T-helper 17 cell (primary cell): ENCODE measurements at regions not wholly inside any gene's neighbourhood (a gene's known extent, or its start where the extent isn't known, plus 50 kb on each side); places are given as distances from the start of the nearest gene placed in this dataset.

Experiments
- ATAC-seq: fragments of 150-1000 bp; cut with Tn5 transposase; 2 replicates; pipeline ENCODE4 v1.10.0; 2021; ENCODE audit warnings: mild to moderate bottlenecking, moderate library complexity
- DNase-seq, 3 donors: peaks; one replicate each; pipeline versions ENCODE4 v3.0.0 to v3.0.0-alpha.2; 2020 to 2021
- H3K9me3 ChIP-seq: one replicate; pipeline ENCODE4 v1.7.0; 2013; ENCODE audit warnings: low read length, mild to moderate bottlenecking; ENCODE audit not compliant: control insufficient read depth, poor library complexity, severe bottlenecking
- H3K27ac Mint-ChIP-seq: one replicate; pipeline ENCODE4 v1.8.0; 2022; ENCODE audit warnings: mild to moderate bottlenecking, moderate library complexity, mixed read lengths
- H3K27me3 Mint-ChIP-seq: one replicate; pipeline ENCODE4 v1.8.0; 2022; ENCODE audit warnings: mixed read lengths
- H3K36me3 Mint-ChIP-seq: one replicate; pipeline ENCODE4 v1.8.0; 2022; ENCODE audit warnings: low read depth, mixed read lengths
- H3K4me1 Mint-ChIP-seq: one replicate; pipeline ENCODE4 v1.8.0; 2022; ENCODE audit warnings: mild to moderate bottlenecking, mixed read lengths
- H3K4me3 Mint-ChIP-seq: one replicate; pipeline ENCODE4 v1.8.0; 2022; ENCODE audit warnings: mild to moderate bottlenecking, moderate library complexity, mixed read lengths

DNA sequence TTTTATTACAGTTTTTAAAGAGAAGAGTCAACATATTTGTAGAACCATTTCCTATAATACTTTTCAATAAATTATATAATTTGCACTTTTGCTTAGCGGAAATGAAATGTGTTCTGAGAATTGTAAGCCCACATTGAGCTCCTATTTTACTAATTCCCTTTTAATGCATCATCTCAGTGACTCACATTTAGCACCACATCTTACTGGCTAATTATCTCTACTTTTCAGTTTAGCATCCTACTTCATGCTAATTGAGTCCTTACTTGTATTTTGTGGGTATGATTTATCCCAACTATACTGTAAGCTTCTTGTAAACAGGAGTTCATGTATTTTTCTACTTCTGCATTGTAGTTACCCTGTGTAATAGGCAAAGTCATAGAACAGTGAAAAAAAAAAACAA, 67.5 kb downstream of the TMX1 start:
- Mint-ChIP-seq H3K4me3 (no peak overlapping the region), H3K27me3 (no peaks in the 10 kb centered on the region), H3K4me1 (no peaks in the 10 kb centered on the region), H3K27ac (no peak overlapping the region), H3K36me3 (no peaks in the 10 kb centered on the region)
- ATAC-seq (no peak), DNase-seq (no peak)
- H3K9me3 ChIP-seq, result no peaks in the 10 kb centered on the region

DNA sequence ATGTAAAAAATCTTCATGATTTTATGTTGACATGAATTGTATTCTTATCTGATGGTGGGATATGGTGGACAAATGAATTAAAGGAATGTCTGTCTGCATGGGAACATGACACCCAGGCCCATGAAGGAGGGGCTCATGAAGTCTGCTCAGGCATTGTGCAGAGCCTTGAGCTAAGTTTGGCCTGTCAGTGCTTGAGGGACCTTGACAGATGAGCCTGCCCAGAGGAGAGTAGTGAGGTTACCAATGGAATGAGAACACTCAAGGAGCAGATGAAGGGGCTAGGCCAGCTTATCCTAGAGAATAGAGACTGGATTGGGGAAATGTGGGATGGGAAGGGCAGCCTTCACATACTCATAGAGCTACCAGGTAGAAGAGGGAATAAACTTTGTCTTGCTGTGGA, 68.8 kb downstream of the TMX1 start:
- no peaks in the 10 kb centered on the region for H3K27me3 Mint-ChIP-seq
- DNase-seq, result no peak
- H3K36me3 Mint-ChIP-seq, result no peaks in the 10 kb centered on the region
- no peak overlapping the region for H3K27ac Mint-ChIP-seq
- no peaks in the 10 kb centered on the region for H3K4me1 Mint-ChIP-seq
- H3K9me3 ChIP-seq, result no peaks in the 10 kb centered on the region
- ATAC-seq, result no peak
- H3K4me3 Mint-ChIP-seq, result no peak overlapping the region

DNA sequence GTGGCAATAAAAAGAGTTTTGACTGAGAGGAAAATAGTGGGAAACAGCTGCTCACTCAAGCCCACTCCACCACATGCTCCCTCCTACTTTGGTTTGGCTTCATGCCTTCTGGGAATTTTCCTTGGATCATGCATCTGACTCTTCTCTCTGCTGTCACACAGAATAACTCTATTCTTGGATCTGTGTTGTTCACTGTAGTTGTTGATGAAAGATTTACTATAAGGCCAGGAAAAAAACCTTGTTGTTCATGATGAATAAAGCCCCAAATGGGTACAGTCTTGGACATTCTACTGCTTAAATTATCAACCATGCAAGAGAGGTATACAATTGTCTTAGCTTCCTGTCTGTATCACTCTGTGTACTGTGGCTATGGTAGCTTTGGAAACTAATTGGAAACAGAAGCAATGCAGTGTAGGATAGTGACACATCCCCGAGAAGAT, 70.5 kb downstream of the TMX1 start:
- no peaks in the 10 kb centered on the region for H3K27me3 Mint-ChIP-seq
- no peaks in the 10 kb centered on the region for H3K36me3 Mint-ChIP-seq
- no peaks in the 10 kb centered on the region for H3K9me3 ChIP-seq
- H3K4me3 Mint-ChIP-seq, result no peak overlapping the region
- H3K4me1 Mint-ChIP-seq, result no peaks in the 10 kb centered on the region
- H3K27ac Mint-ChIP-seq, result no peak overlapping the region
- DNase-seq (no peak), ATAC-seq (no peak)

DNA sequence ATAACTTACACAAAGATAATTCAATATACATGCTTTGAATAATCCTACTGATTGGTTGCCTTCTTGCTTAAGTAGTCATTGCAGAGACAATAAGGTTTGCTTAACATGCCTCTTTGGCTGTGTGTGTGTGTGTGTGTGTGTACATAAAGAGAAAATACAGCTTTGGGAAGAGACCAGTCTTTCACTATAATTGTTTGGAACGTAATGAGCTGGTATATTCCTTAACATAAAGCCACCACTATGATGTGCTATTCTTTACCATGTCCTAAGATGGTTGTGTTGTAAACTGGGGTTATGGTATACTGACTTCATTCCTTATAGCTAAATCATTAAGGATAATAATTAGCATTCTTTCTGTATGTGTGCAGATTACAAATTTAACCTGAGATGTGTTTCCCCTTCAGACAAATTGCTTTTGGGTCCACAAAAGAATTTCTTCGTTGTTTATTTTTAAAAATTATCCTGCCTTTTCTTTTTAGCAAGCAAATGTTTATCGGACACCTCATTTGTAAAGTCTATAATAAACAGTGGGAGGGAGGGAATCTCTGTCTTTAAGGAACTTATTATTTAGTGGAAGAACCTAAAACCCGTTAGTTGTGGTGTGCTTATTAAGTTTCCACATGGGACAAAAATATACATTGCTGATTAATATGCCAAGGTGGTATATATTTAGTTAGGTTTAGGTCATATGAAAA, 74.4 kb downstream of the TMX1 start:
- no peaks in the 10 kb centered on the region for H3K36me3 Mint-ChIP-seq
- no peaks in the 10 kb centered on the region for H3K4me1 Mint-ChIP-seq
- no peaks in the 10 kb centered on the region for H3K9me3 ChIP-seq
- no peak for DNase-seq
- peaks cover 4% of the 10 kb centered on the region for H3K27me3 Mint-ChIP-seq
- ATAC-seq, result no peak
- no peak overlapping the region for H3K27ac Mint-ChIP-seq
- H3K4me3 Mint-ChIP-seq, result no peak overlapping the region

DNA sequence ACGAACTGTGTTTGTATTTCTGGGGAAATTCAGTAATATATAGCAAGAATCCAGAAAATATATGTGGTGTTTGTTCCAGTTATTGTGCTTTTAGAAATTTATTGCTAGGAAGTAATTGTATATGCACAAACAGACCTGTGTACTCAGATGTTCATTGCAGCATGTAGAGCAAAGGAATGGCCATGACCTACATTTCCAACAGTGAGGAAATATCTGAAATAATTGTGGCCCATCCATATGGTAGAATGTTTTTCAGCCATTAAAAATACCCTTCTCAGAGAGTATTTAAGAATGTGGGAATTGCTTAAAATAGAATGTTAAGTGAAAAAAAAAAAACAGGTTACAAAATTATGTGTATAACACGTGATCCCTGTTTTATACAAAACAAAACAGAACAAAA, 77.3 kb downstream of the TMX1 start:
- no peaks in the 10 kb centered on the region for H3K9me3 ChIP-seq
- no peaks in the 10 kb centered on the region for H3K4me1 Mint-ChIP-seq
- no peaks in the 10 kb centered on the region for H3K36me3 Mint-ChIP-seq
- no peak overlapping the region for H3K27ac Mint-ChIP-seq
- H3K27me3 Mint-ChIP-seq, result peaks cover 4% of the 10 kb centered on the region
- DNase-seq, result no peak
- H3K4me3 Mint-ChIP-seq, result no peak overlapping the region
- no peak for ATAC-seq

DNA sequence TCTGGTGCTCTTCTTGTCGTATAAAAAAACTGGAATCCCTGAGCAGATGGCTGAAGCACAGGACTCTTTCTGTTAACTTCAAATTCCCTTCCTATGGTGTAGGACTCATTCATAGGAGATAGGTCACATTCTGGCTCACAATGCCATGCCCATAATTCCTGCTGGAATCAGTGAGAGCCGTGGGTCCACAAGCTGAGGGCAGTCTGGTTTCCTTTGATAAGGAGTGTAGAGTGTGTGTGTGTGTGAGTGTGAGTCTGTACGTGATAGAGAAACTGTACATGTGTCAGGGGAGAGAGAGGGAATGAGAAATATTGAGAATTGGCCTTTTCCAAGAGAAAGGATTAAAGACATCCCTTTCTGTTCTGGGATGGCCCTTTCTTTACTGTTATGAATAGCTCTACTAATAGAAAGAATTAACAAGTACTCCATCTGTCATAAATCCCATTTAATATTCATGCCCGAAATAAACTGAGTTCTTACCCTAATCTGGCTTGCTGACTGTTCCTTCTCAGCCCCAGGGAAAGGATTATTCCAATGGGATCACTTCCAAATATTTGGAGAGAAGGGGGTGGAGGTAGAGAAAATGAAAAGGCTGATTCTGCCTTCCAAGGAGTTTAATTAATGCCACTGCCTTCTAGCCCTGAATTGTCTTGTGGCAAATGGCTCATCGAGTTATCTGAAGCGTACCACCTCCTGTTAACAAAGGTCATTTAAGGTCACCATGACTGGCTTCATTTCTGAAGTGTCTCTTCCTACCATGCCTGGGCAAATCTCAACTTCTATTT, 79.0 kb downstream of the TMX1 start:
- H3K4me3 Mint-ChIP-seq, result no peak overlapping the region
- H3K27ac Mint-ChIP-seq, result no peak overlapping the region
- H3K9me3 ChIP-seq, result no peaks in the 10 kb centered on the region
- no peaks in the 10 kb centered on the region for H3K36me3 Mint-ChIP-seq
- H3K4me1 Mint-ChIP-seq, result no peaks in the 10 kb centered on the region
- DNase-seq, result no peak
- ATAC-seq, result no peak
- peaks cover 7% of the 10 kb centered on the region for H3K27me3 Mint-ChIP-seq

DNA sequence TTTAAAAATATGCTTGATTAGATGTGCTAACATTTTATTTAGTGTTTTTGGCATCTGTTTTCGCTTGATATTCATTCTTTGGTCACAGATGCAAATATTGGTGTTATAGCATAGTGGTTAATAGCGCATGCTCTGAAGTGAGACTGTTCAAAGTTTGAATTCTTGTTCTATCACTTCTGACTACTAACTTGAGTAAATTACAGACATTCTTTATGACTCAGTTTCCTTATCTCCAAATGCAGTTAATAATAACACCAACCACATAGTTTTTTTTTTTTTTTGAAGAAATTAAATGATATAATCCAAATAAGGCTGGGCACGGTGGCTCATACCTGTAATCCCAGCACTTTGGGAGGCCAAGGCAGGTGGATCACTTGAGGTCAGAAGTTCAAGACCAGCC, 81.0 kb downstream of the TMX1 start:
- no peak overlapping the region for H3K4me3 Mint-ChIP-seq

DNA sequence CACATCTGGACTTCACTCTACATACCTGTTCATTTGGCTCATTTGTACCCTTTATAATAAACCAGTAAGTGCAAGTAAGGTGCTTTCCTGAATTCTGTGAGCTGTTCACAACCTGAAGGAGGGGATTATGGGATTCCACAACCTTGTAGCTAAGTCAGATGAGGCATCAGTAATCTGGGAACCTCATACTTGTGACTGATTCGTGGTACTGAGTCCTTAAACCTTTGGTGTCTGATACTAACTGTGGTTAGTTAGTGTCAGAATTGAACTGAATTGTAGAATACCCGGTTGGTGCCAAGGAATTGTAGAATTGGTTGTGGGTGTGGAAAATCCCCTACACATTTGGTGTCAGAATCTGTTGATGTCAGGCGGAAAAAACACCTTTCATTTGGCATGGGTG, 83.4 kb downstream of the TMX1 start:
- H3K4me1 Mint-ChIP-seq, result peaks cover 7% of the 10 kb centered on the region
- H3K4me3 Mint-ChIP-seq, result no peak overlapping the region
- no peak overlapping the region for H3K27ac Mint-ChIP-seq
- ATAC-seq, result no peak
- no peak for DNase-seq
- H3K36me3 Mint-ChIP-seq, result peaks cover 4% of the 10 kb centered on the region
- no peaks in the 10 kb centered on the region for H3K9me3 ChIP-seq
- H3K27me3 Mint-ChIP-seq, result peaks cover 44% of the 10 kb centered on the region

More for the DNA sequence above, 81.0 kb downstream of the TMX1 start:
- Mint-ChIP-seq H3K36me3 (no peaks in the 10 kb centered on the region), H3K27me3 (peaks cover 24% of the 10 kb centered on the region), H3K4me1 (no peaks in the 10 kb centered on the region), H3K27ac (no peak overlapping the region)
- H3K9me3 ChIP-seq, result no peaks in the 10 kb centered on the region
- DNase-seq (no peak), ATAC-seq (no peak)

DNA sequence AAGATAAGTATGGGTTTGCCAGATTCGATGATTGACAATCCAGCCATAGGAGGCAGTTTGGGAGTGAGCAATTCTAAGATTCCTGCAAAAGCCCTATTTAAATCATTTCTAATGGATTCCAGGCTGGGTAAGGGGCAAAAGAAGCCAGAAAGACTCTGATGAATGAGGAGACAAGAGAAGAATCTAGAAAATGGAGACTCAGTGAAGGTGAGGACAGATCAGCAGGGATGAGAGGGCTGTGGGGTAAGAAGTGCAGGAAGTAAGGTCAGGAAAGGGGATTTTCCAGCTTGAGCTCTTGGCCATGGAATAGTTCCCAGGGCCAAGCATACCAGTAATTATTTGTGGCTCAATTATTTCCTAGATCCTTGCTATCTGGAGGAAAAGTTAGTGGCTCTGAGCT, 87.3 kb downstream of the TMX1 start:
- no peak for DNase-seq
- Mint-ChIP-seq H3K36me3 (peaks cover 6% of the 10 kb centered on the region), H3K27me3 (peaks cover 68% of the 10 kb centered on the region), H3K4me3 (no peak overlapping the region), H3K4me1 (peaks cover 8% of the 10 kb centered on the region), H3K27ac (no peak overlapping the region)
- no peaks in the 10 kb centered on the region for H3K9me3 ChIP-seq
- ATAC-seq, result no peak

DNA sequence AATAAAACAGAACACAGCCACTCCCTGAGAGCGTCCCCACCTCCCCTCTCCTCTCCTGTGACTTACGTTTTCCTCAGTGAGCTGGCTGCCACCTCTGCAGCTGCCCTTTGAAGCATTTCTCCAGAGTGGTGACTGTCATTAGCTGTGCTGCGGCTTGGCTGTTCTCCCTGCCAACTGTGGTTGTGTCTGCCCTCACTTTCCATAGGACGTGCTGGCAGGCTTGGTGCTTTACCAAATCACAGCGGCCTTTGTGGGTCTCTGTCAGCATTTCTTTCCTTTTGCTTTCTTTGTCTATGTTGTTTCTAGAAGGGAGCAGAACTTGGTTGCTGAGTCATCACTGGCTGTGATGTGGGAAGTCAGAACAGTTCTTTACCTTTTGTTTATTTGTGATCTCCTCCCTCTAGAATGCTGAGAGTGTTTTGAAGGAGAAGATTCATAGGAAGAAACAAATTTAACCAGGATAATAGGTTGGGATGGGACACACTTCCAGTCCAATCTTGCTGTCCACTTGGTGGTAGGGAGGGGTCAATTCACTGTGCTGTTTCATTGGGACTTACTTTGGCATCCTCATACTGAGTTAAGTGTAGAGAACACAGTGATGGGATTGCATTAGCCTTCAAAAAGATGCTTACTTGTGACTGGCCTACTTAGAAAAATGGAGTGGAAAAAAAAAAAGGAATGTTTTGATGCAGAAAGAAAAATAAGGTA, 88.2 kb downstream of the TMX1 start:
- ATAC-seq (no peak), DNase-seq (no peak)
- Mint-ChIP-seq H3K27me3 (peaks cover 75% of the 10 kb centered on the region), H3K4me1 (peaks cover 8% of the 10 kb centered on the region), H3K36me3 (peaks cover 6% of the 10 kb centered on the region), H3K4me3 (no peak overlapping the region), H3K27ac (peak overlapping the region; percentile 39)
- H3K9me3 ChIP-seq, result no peaks in the 10 kb centered on the region

DNA sequence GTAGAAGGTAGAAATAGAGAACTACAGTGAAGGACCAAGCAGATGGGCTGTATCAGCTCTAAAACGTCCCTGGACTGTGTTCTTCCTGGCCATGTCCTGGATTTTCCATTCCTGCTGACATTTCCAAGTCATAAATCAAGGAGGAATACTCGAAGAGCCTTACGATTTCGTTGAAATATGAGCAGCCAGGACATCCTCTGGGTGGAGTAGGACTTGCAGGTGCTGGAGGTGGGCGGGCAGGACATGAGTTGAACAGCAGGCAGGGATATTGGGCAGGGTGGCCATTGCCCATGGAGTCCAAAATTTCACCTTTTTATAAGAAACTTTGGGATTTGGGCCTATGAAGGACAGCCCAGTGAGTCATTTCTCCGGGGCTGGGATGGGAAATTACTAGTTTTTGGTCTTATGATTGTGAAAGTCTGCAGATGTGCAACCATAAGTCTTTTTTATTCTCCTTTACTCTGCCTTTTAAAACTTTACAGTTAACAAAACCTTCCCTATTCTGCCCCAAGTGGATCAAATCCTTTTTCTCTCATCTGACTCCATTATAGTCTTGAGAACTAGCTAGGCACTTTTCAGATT, 88.8 kb downstream of the TMX1 start:
- no peaks in the 10 kb centered on the region for H3K9me3 ChIP-seq
- ATAC-seq (no peak), DNase-seq (no peak)
- no peak overlapping the region for H3K27ac Mint-ChIP-seq
- H3K4me3 Mint-ChIP-seq, result no peak overlapping the region
- H3K27me3 Mint-ChIP-seq, result peaks cover 77% of the 10 kb centered on the region
- H3K36me3 Mint-ChIP-seq, result peaks cover 6% of the 10 kb centered on the region
- peaks cover 8% of the 10 kb centered on the region for H3K4me1 Mint-ChIP-seq

DNA sequence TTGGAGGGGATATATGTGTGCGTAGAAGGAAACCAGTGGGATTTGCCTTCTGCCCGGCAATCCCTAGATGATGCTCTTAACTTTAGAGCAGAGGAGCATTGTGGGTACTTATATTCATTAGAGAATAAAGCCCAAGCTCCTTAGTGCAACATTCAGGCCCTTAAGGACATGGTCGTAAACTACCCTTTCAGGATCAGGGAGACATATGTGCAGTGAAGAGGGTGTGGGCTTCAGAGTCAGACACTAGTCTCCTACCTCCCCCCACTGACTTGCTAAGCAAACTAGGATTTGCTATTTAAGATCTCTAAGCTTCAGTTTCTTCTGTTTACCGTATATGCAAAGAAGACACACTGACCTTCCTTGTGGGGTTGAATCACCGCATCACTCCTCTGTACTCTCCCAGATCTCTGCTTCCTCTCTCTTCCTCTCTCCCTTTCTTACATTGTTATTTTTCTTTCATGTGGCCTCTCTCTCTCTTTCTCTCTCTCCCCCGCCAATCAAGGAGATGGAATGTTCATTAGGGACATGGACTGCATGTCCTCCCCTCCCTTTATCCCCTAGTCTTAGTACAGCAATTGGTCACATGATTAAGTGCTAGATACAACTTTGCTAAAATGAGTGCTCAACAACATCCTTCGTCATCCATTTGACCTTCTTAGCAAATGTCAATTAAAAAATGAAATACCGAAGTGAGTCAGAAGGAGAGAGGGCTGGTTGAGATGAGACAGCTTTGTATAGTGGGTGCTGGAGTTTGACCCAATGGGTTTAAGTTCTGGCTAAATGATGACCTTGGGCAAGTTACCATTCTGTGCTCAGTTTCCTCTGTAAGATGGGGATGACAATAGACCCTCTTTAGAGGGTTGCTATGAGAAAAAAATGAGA, 91.7 kb downstream of the TMX1 start:
- no peak overlapping the region for H3K27ac Mint-ChIP-seq
- peaks cover 6% of the 10 kb centered on the region for H3K36me3 Mint-ChIP-seq
- no peak for ATAC-seq

More for the DNA sequence above, 91.7 kb downstream of the TMX1 start:
- no peaks in the 10 kb centered on the region for H3K9me3 ChIP-seq
- Mint-ChIP-seq H3K27me3 (peaks cover 66% of the 10 kb centered on the region), H3K4me3 (no peak overlapping the region), H3K4me1 (peaks cover 8% of the 10 kb centered on the region)
- no peak for DNase-seq
